ENCODE measurements at regions not wholly inside any gene's neighbourhood (a gene's known extent, or its start where the extent isn't known, plus 50 kb on each side); places are given as distances from the start of the nearest gene placed in this dataset.

GRCh38 chr14:59041308-59041707 lies 147.2 kb upstream of the DAAM1 start:
- Histone ChIP-seq H3F3A (ENCODE audit: insufficient read depth, low read length, poor library complexity, severe bottlenecking) (no peaks in the 10 kb centered on the region), H3K27ac (ENCODE audit: low read length) (no peak overlapping the region), H2AFZ (ENCODE audit: low read depth, low read length) (no peak overlapping the region), H3K4me2 (ENCODE audit: low read length) (no peak overlapping the region), H3K27me3 (ENCODE audit: insufficient read depth, low read depth, low read length) (no peaks in the 10 kb centered on the region), H3K9ac (ENCODE audit: low read length) (no peak overlapping the region), H3K9me2 (ENCODE audit: insufficient read depth, low read length) (no peaks in the 10 kb centered on the region), H4K20me1 (ENCODE audit: insufficient read depth) (no peaks in the 10 kb centered on the region), H3K79me2 (replicated peaks; ENCODE audit: insufficient read depth, low read length) (no peaks in the 10 kb centered on the region), H3K4me3 (ENCODE audit: low read length) (no peak overlapping the region), H3K36me3 (ENCODE audit: insufficient read depth, low read length) (no peaks in the 10 kb centered on the region), H3K9me3 (ENCODE audit: low read length) (no peaks in the 10 kb centered on the region)
- TF ChIP-seq EZH2 (IDR thresholded peaks at IDR 0.05; ENCODE audit: borderline replicate concordance, insufficient read depth, low read length, poor library complexity, severe bottlenecking) (no peak), SMC3 (conservative IDR thresholded peaks at IDR 0.05; ENCODE audit: poor library complexity) (no peak), POLR2AphosphoS5 (IDR thresholded peaks at IDR 0.05) (no peak), RAD21 (conservative IDR thresholded peaks at IDR 0.05) (no peak), TAF1 (IDR thresholded peaks at IDR 0.05; ENCODE audit: low read depth) (no peak), CTCF (IDR thresholded peaks at IDR 0.05; ENCODE audit: poor library complexity, severe bottlenecking) (no peak), MXI1 (conservative IDR thresholded peaks at IDR 0.05; ENCODE audit: poor library complexity, severe bottlenecking) (no peak), EP300 (conservative IDR thresholded peaks at IDR 0.05; ENCODE audit: poor library complexity, severe bottlenecking) (no peak)
- TF ChIP-seq, protein P1, sequence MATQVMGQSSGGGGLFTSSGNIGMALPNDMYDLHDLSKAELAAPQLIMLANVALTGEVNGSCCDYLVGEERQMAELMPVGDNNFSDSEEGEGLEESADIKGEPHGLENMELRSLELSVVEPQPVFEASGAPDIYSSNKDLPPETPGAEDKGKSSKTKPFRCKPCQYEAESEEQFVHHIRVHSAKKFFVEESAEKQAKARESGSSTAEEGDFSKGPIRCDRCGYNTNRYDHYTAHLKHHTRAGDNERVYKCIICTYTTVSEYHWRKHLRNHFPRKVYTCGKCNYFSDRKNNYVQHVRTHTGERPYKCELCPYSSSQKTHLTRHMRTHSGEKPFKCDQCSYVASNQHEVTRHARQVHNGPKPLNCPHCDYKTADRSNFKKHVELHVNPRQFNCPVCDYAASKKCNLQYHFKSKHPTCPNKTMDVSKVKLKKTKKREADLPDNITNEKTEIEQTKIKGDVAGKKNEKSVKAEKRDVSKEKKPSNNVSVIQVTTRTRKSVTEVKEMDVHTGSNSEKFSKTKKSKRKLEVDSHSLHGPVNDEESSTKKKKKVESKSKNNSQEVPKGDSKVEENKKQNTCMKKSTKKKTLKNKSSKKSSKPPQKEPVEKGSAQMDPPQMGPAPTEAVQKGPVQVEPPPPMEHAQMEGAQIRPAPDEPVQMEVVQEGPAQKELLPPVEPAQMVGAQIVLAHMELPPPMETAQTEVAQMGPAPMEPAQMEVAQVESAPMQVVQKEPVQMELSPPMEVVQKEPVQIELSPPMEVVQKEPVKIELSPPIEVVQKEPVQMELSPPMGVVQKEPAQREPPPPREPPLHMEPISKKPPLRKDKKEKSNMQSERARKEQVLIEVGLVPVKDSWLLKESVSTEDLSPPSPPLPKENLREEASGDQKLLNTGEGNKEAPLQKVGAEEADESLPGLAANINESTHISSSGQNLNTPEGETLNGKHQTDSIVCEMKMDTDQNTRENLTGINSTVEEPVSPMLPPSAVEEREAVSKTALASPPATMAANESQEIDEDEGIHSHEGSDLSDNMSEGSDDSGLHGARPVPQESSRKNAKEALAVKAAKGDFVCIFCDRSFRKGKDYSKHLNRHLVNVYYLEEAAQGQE (IDR thresholded peaks at IDR 0.05; ENCODE audit: borderline replicate concordance) = no peak

- Histone ChIP-seq H3K79me2 (replicated peaks; ENCODE audit: insufficient read depth, low read length) (no peaks in the 10 kb centered on the region), H3F3A (ENCODE audit: insufficient read depth, low read length, poor library complexity, severe bottlenecking) (no peaks in the 10 kb centered on the region), H2AFZ (ENCODE audit: low read depth, low read length) (no peak overlapping the region), H3K9me2 (ENCODE audit: insufficient read depth, low read length) (no peaks in the 10 kb centered on the region), H3K9me3 (ENCODE audit: low read length) (no peaks in the 10 kb centered on the region), H3K4me3 (ENCODE audit: low read length) (no peak overlapping the region), H3K27me3 (ENCODE audit: insufficient read depth, low read depth, low read length) (no peaks in the 10 kb centered on the region), H3K4me2 (ENCODE audit: low read length) (no peak overlapping the region), H4K20me1 (ENCODE audit: insufficient read depth) (no peaks in the 10 kb centered on the region), H3K36me3 (ENCODE audit: insufficient read depth, low read length) (no peaks in the 10 kb centered on the region), H3K9ac (ENCODE audit: low read length) (no peak overlapping the region), H3K27ac (ENCODE audit: low read length) (no peak overlapping the region)
- no peak for TF ChIP-seq EZH2 (IDR thresholded peaks at IDR 0.05; ENCODE audit: borderline replicate concordance, insufficient read depth, low read length, poor library complexity, severe bottlenecking)
- no peak for TF ChIP-seq POLR2AphosphoS5 (IDR thresholded peaks at IDR 0.05)
- TF ChIP-seq MXI1 (conservative IDR thresholded peaks at IDR 0.05; ENCODE audit: poor library complexity, severe bottlenecking) = no peak
- no peak for TF ChIP-seq SMC3 (conservative IDR thresholded peaks at IDR 0.05; ENCODE audit: poor library complexity)
These were observed 143.8 kb upstream of the DAAM1 start for GRCh38 chr14:59044707-59045106.
